MCF 10A (cell line): ENCODE measurements at regions not wholly inside any gene's neighbourhood (a gene's known extent, or its start where the extent isn't known, plus 50 kb on each side); places are given as distances from the start of the nearest gene placed in this dataset.

Experiments used
- BruUV-seq: library from RNA; stranded (reverse); fragments of 400-500 nt; replicated peaks from 2 replicates; lab custom pipeline; 2021; lab: Mats Ljungman, UMichigan
- CTCF ChIA-PET: fragments of 300-600 bp; sonication (Branson Sonifier 250); formaldehyde crosslinking; extraction: SDS; loops from one replicate; lab custom pipeline; 2021; ENCODE audit warnings: antibody characterized with exemption, inconsistent platforms; lab: Yijun Ruan, JAX
- POLR2A ChIA-PET: fragments of 300-600, 350-650 bp; sonication (Branson Sonifier 250); formaldehyde crosslinking; extraction: SDS; loops from one replicate; lab custom pipeline; 2020; ENCODE audit warnings: antibody characterized with exemption, inconsistent platforms; lab: Yijun Ruan, JAX
- DNase-seq: peaks from one replicate; pipeline ENCODE4 v3.0.0-alpha.2; 2018; ENCODE audit not compliant: unreplicated experiment
- H3K27ac Mint-ChIP-seq: one replicate; pipeline ENCODE4 v1.8.0; 2022; ENCODE audit warnings: mild to moderate bottlenecking, low read depth, mixed read lengths; ENCODE audit not compliant: unreplicated experiment
- H3K27me3 Mint-ChIP-seq: one replicate; pipeline ENCODE4 v1.8.0; 2022; ENCODE audit warnings: mixed read lengths; ENCODE audit not compliant: insufficient read depth, unreplicated experiment
- H3K36me3 Mint-ChIP-seq: one replicate; pipeline ENCODE4 v1.8.0; 2022; ENCODE audit warnings: mild to moderate bottlenecking, moderate library complexity, mixed read lengths; ENCODE audit not compliant: insufficient read depth, unreplicated experiment
- H3K4me1 Mint-ChIP-seq: one replicate; pipeline ENCODE4 v1.8.0; 2022; ENCODE audit warnings: mixed read lengths; ENCODE audit not compliant: insufficient read depth, unreplicated experiment
- H3K4me3 Mint-ChIP-seq: one replicate; pipeline ENCODE4 v1.8.0; 2022; ENCODE audit warnings: mild to moderate bottlenecking, moderate library complexity, mixed read lengths; ENCODE audit not compliant: unreplicated experiment
- H3K9me3 Mint-ChIP-seq: one replicate; pipeline ENCODE4 v1.8.0; 2022; ENCODE audit warnings: mixed read lengths; ENCODE audit not compliant: unreplicated experiment
- intact Hi-C: fragments of 100-400 bp; cut with micrococcal nuclease; formaldehyde crosslinking; loops from 2 replicates; pipeline ENCODE4 v1.14.1; 2022
- TF ChIP-seq, protein P1 (sequence below): fragments of 200-600 bp; IDR thresholded peaks from one replicate; pipeline ENCODE4 v1.8.0; 2022; ENCODE audit warnings: antibody characterized with exemption, mild to moderate bottlenecking; ENCODE audit not compliant: unreplicated experiment

DNA sequence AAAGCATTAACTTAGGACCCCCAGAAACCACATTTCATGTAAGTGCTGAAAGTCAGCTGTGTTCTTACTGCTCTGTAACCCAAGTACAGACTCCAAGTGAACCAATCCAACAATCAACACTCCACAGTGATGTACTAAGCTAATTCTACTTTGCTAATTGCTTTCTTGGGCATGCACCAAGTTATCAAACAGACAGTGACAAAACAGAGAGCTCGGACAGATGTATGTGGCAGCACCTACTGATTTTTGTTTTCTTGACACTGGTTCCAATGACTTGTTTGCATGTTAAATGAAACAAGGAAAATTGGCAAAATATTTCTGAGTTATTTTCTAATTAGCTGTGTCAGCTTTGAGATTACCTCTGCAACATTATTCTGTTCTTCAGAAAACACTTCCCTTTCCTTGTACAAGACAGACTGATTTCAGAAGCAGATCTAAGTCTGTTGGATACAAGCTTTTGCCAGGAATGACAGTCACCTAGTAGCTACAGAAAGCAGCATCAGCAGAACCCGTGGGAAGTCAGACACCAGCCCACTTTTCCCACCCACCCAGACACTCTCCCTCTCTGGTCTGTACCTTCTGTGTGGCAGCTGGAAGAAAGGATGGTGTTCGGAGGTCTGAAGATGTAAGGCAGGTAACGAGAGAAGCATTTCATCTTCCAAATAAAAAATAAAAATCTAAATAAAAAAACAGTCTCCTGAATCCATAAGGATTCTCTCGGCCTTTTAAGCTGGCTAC lies 176.7 kb upstream of the PPP2R2B start:
- Mint-ChIP-seq H3K4me1 (no peaks in the 10 kb centered on the region), H3K9me3 (no peaks in the 10 kb centered on the region), H3K27me3 (no peaks in the 10 kb centered on the region), H3K27ac (no peak overlapping the region), H3K4me3 (no peak overlapping the region), H3K36me3 (no peaks in the 10 kb centered on the region)
- POLR2A ChIA-PET, result interaction anchor here (0.6 to 0.9 kb wide), 2 partner anchors 10 to 145 kb away, joined by 3 read pairs; no protein-coding TSS in a partner anchor
- no TSS peak for BruUV-seq
- CTCF ChIA-PET, result interaction anchor here (0.6 to 0.8 kb wide), 4 partner anchors 44 to 224 kb away, joined by 3 to 4 read pairs (median 3); no protein-coding TSS in a partner anchor
- intact Hi-C loops, result no loop called here
- TF ChIP-seq, protein P1, sequence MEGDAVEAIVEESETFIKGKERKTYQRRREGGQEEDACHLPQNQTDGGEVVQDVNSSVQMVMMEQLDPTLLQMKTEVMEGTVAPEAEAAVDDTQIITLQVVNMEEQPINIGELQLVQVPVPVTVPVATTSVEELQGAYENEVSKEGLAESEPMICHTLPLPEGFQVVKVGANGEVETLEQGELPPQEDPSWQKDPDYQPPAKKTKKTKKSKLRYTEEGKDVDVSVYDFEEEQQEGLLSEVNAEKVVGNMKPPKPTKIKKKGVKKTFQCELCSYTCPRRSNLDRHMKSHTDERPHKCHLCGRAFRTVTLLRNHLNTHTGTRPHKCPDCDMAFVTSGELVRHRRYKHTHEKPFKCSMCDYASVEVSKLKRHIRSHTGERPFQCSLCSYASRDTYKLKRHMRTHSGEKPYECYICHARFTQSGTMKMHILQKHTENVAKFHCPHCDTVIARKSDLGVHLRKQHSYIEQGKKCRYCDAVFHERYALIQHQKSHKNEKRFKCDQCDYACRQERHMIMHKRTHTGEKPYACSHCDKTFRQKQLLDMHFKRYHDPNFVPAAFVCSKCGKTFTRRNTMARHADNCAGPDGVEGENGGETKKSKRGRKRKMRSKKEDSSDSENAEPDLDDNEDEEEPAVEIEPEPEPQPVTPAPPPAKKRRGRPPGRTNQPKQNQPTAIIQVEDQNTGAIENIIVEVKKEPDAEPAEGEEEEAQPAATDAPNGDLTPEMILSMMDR, result no peak
- no peak for DNase-seq

DNA sequence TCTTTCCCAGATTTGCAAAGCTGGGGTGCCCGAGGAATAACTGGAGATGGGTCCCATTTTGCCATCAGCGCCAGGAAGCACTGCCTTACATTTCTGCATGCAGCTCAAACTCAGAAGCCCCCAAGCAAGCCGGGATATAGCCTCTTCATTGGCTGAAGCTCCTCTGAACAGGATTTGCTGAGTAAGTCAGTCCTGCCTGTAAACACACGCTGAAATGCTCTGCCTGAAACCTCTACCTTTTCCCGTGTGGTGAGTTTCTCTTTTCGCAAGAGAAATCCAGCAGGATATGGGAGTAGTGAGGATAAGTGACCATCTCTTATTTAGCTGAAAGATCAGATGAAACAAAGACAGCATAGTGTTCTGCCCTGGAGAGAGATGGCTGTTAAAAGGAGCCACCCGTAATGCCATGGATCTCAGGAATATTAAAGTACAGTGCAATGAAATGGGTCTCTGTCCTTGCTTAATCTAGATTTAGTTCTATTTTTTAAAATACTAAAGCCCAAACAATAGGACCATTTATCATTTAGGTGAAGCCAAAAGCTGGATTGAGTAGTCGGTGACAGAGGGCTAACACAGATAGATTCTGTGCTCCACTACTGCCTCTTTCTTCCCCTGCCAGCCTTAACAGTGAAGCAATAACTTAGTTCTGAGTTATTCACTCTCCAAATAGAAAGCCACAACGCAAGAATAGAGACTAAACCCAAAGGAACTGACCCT lies 177.5 kb upstream of the PPP2R2B start:
- Mint-ChIP-seq H3K4me1 (no peaks in the 10 kb centered on the region), H3K27me3 (no peaks in the 10 kb centered on the region), H3K27ac (no peak overlapping the region), H3K4me3 (no peak overlapping the region), H3K9me3 (no peaks in the 10 kb centered on the region), H3K36me3 (no peaks in the 10 kb centered on the region)
- TF ChIP-seq, protein P1, result no peak
- DNase-seq, result no peak
- CTCF ChIA-PET, result interaction anchor here (0.6 to 0.8 kb wide), 4 partner anchors 43 to 225 kb away, joined by 3 to 4 read pairs (median 3); no protein-coding TSS in a partner anchor
- POLR2A ChIA-PET, result interaction anchor here (0.6 kb wide), 1 partner anchor 144 kb away, joined by 3 read pairs; no protein-coding TSS in a partner anchor
- intact Hi-C loops, result no loop called here
- no TSS peak for BruUV-seq

DNA sequence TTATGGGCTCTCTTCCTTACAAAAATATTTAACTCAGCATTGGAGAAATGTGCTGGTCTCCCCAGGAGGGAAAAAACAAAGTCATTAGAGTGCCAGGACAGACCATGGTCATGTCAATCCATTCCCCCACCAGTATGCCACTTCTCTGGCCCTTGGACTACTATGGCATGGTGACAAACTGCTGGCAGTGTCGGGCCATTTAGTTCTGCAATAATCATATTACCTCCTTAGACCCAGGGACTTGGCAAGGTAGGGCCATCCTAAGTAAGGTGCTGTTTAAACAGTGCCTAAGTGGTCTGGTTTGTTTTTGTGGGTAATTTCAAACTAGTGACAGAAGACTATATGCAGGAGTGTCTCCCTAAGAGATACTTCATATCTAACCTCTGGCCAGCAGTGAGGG lies 177.8 kb upstream of the STK32A start:
- ChIA-PET CTCF (no interaction called here), POLR2A (no interaction called here)
- no peak for DNase-seq
- H3K27ac Mint-ChIP-seq, result no peak overlapping the region
- H3K4me3 Mint-ChIP-seq, result no peak overlapping the region
- H3K27me3 Mint-ChIP-seq, result no peaks in the 10 kb centered on the region
- no TSS peak for BruUV-seq
- H3K4me1 Mint-ChIP-seq, result no peaks in the 10 kb centered on the region
- intact Hi-C loops, result no loop called here
- TF ChIP-seq, protein P1, result no peak
- no peaks in the 10 kb centered on the region for H3K9me3 Mint-ChIP-seq
- H3K36me3 Mint-ChIP-seq, result no peaks in the 10 kb centered on the region

DNA sequence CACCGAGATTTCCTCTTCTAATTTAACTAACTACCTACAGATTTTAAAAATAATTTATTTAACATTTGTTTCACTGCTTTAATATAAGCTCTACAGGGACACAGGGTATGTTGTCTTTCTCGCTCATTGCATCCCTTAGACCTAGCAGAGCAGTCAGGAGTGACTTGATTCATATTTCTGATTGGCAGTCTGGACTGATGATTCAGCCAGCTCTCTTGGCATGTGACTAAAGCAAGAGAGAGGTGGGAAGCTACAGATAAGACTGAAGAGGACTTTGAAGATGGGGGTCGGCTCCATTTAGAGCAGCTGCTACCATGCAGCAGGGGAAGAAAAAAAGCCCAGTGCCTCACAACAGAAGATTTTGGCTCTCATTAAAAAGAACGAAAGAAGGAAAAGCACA lies 173.4 kb upstream of the STK32A start:
- peaks cover 9% of the 10 kb centered on the region for H3K4me1 Mint-ChIP-seq
- no peaks in the 10 kb centered on the region for H3K36me3 Mint-ChIP-seq
- POLR2A ChIA-PET, result no interaction called here
- H3K27me3 Mint-ChIP-seq, result no peaks in the 10 kb centered on the region
- CTCF ChIA-PET, result no interaction called here
- intact Hi-C loops, result no loop called here
- TF ChIP-seq, protein P1, result no peak
- no peaks in the 10 kb centered on the region for H3K9me3 Mint-ChIP-seq
- DNase-seq, result no peak
- H3K27ac Mint-ChIP-seq, result no peak overlapping the region
- H3K4me3 Mint-ChIP-seq, result no peak overlapping the region
- BruUV-seq, result no TSS peak
